ENCODE measurements at regions not wholly inside any gene's neighbourhood (a gene's known extent, or its start where the extent isn't known, plus 50 kb on each side); places are given as distances from the start of the nearest gene placed in this dataset.
A peak's percentile ranks its signal among the peaks of the same experiment; 100 is the strongest.

GRCh38 chr4:175970072-175970471, 95.6 kb upstream of the WDR17 start:
- Mint-ChIP-seq H3K27ac (no peak overlapping the region), H3K4me3 (no peak overlapping the region), H3K4me1 (no peaks in the 10 kb centered on the region), H3K27me3 (ENCODE audit: low read depth in 3 of 3) (no peaks in the 10 kb centered on the region), H3K36me3 (no peaks in the 10 kb centered on the region), H3K9me3 (peaks cover 0 to 22% (median 9%) of the 10 kb centered on the region in 6 donors)
- DNase-seq: no peak

- Mint-ChIP-seq H3K4me3 (no peak overlapping the region), H3K4me1 (no peaks in the 10 kb centered on the region), H3K27me3 (ENCODE audit: low read depth in 3 of 3) (no peaks in the 10 kb centered on the region), H3K36me3 (no peaks in the 10 kb centered on the region), H3K9me3 (peaks cover 0 to 22% (median 9%) of the 10 kb centered on the region in 6 donors), H3K27ac (no peak overlapping the region)
- no peak for DNase-seq
These were observed 94.9 kb upstream of the WDR17 start for GRCh38 chr4:175970724-175971123.

GRCh38 chr4:175971388-175972179, 94.1 kb upstream of the WDR17 start:
- Mint-ChIP-seq H3K36me3 (no peaks in the 10 kb centered on the region), H3K4me3 (no peak overlapping the region)

GRCh38 chr4:175973027-175973923, 92.4 kb upstream of the WDR17 start:
- H3K9me3 Mint-ChIP-seq: peaks cover 0 to 19% (median 4%) of the 10 kb centered on the region in 6 donors
- H3K36me3 Mint-ChIP-seq: no peaks in the 10 kb centered on the region
- no peaks in the 10 kb centered on the region for H3K4me1 Mint-ChIP-seq
- no peak overlapping the region for H3K27ac Mint-ChIP-seq
- no peak for DNase-seq
- H3K4me3 Mint-ChIP-seq: no peak overlapping the region
- no peaks in the 10 kb centered on the region for H3K27me3 Mint-ChIP-seq (ENCODE audit: low read depth in 3 of 3)

More at GRCh38 chr4:175971388-175972179, 94.1 kb upstream of the WDR17 start:
- Mint-ChIP-seq H3K9me3 (peaks cover 0 to 22% (median 9%) of the 10 kb centered on the region in 6 donors), H3K27ac (no peak overlapping the region), H3K27me3 (ENCODE audit: low read depth in 3 of 3) (no peaks in the 10 kb centered on the region), H3K4me1 (no peaks in the 10 kb centered on the region)
- DNase-seq: no peak

DNA sequence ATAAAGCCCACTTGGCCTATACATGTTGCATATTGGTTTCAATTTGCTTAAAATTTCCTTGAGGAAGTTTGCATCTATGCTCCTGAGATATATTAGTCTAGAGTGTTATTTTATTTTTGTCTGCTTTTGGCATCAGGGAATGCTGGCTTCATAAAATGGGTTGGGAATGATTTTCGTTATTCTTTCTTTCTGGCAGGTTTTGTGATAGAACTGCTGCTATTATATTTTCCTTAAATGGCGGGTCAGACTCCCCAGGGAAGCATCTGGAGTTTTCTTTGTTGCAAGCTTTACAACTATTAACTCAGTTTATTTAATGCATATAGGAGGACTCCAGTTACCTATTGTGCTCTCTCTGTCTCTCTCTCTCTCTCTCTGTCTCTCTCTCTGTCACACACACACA, 82.0 kb upstream of the WDR17 start:
- Mint-ChIP-seq H3K27ac (no peak overlapping the region), H3K4me3 (no peak overlapping the region)
- DNase-seq: no peak

DNA sequence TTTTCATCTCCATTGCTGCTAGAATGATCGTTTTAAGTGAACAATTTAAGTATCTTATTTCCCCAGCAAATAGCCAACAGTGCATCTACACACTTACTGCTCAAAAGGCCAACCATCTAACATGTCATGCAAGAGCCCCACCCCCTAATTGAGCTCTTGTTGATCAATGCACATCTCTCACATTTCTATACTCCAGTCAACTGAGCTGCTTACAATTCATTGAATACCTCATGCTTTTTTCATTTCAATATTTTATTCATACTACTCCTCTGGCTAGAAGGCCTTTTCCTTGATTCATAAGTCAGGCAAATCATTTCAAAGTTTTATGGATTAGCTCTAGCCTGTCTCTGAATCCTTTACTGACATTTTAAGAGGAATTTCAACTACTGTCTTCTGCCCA, 79.0 kb upstream of the WDR17 start:
- peaks cover 0 to 2% (median 1%) of the 10 kb centered on the region in 3 donors for H3K27me3 Mint-ChIP-seq (ENCODE audit: low read depth in 3 of 3)
- H3K9me3 Mint-ChIP-seq: peaks cover 0 to 12% (median 0%) of the 10 kb centered on the region in 6 donors
- H3K4me1 Mint-ChIP-seq: no peaks in the 10 kb centered on the region
- H3K4me3 Mint-ChIP-seq: no peak overlapping the region
- DNase-seq: no peak
- H3K27ac Mint-ChIP-seq: no peak overlapping the region
- H3K36me3 Mint-ChIP-seq: no peaks in the 10 kb centered on the region

More for the DNA sequence above, 82.0 kb upstream of the WDR17 start:
- Mint-ChIP-seq H3K36me3 (no peaks in the 10 kb centered on the region), H3K9me3 (peaks cover 0 to 26% (median 0%) of the 10 kb centered on the region in 6 donors), H3K27me3 (ENCODE audit: low read depth in 3 of 3) (peaks cover 0 to 2% (median 1%) of the 10 kb centered on the region in 3 donors), H3K4me1 (no peaks in the 10 kb centered on the region)

- no peak for DNase-seq
- Mint-ChIP-seq H3K27me3 (ENCODE audit: low read depth in 3 of 3) (peaks cover 0 to 2% (median 1%) of the 10 kb centered on the region in 3 donors), H3K4me1 (no peaks in the 10 kb centered on the region), H3K4me3 (no peak overlapping the region), H3K27ac (no peak overlapping the region), H3K9me3 (peaks cover 0 to 17% (median 1%) of the 10 kb centered on the region in 6 donors), H3K36me3 (no peaks in the 10 kb centered on the region)
These were observed 77.1 kb upstream of the WDR17 start for GRCh38 chr4:175988511-175988910.

DNA sequence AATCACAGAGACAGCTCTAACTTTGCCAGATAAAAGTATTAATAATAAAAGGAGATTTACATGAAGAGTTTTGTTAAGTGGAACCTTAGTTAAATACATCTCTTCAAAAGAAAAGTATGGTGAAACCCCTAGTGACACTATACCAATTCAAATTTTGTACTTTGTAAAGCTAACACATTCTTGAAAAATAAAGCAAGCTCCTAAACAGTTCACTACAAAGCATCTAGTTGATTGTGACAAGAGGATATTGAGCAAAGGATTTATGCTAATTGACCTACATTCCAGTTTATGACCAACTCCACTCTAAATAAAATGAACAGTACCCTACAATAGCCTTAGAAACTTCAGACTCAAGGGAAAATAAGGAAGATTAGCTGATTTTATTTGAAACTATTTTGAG, 69.4 kb upstream of the WDR17 start:
- H3K4me1 Mint-ChIP-seq: no peaks in the 10 kb centered on the region
- no peak overlapping the region for H3K27ac Mint-ChIP-seq
- H3K9me3 Mint-ChIP-seq: peaks cover 0 to 18% (median 6%) of the 10 kb centered on the region in 6 donors
- no peak overlapping the region for H3K4me3 Mint-ChIP-seq
- no peak for DNase-seq
- H3K36me3 Mint-ChIP-seq: no peaks in the 10 kb centered on the region
- peaks cover 3 to 4% (median 4%) of the 10 kb centered on the region in 3 donors for H3K27me3 Mint-ChIP-seq (ENCODE audit: low read depth in 3 of 3)

DNA sequence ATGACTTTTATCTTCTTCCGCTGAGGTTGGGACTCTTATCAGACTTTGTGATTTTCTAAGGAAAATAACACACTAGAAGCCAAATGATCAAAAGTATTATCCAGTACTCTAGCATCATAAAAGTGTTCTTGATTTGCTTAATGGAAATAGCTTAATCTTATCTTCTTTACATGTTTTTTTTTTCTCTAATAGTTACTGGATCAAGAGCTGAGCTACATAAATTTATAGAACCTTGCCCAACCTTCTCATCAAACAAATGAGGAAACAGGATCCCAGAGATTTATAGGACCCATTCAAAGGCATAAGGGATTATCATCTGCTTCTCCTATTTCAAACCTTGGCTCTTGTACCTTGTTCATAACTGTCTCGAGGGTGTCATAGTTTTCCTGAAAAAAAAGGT, 68.3 kb upstream of the WDR17 start:
- H3K4me3 Mint-ChIP-seq: no peak overlapping the region
- peaks cover 3 to 4% (median 4%) of the 10 kb centered on the region in 3 donors for H3K27me3 Mint-ChIP-seq (ENCODE audit: low read depth in 3 of 3)
- H3K9me3 Mint-ChIP-seq: peaks cover 0 to 16% (median 6%) of the 10 kb centered on the region in 6 donors
- no peak for DNase-seq
- no peaks in the 10 kb centered on the region for H3K36me3 Mint-ChIP-seq
- peaks cover 0 to 1% of the 10 kb centered on the region in 2 donors for H3K4me1 Mint-ChIP-seq
- H3K27ac Mint-ChIP-seq: no peak overlapping the region

DNA sequence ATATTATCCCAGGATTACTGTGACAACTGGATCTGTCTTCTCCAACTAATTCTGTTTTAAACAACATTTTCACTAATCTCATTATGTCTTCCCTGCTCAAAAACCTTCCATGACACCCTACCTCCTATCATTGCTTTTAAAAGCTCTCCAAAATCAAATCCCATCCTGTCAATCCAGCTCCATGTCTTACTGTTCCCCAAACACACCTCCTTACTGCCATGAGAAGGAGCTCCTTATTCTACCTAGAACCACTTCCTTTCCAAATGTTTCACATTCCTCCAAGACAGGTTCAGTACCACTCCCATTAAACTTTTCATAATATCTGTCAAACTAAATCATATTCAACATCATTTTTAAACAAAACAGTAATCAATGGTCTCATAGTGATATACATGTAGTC, 66.9 kb upstream of the WDR17 start:
- Mint-ChIP-seq H3K27ac (no peak overlapping the region), H3K4me1 (peaks cover 0 to 4% of the 10 kb centered on the region in 2 donors), H3K9me3 (peaks cover 0 to 14% (median 8%) of the 10 kb centered on the region in 6 donors), H3K36me3 (no peaks in the 10 kb centered on the region), H3K27me3 (ENCODE audit: low read depth in 3 of 3) (peaks cover 4 to 10% (median 6%) of the 10 kb centered on the region in 3 donors), H3K4me3 (no peak overlapping the region)
- DNase-seq: no peak

DNA sequence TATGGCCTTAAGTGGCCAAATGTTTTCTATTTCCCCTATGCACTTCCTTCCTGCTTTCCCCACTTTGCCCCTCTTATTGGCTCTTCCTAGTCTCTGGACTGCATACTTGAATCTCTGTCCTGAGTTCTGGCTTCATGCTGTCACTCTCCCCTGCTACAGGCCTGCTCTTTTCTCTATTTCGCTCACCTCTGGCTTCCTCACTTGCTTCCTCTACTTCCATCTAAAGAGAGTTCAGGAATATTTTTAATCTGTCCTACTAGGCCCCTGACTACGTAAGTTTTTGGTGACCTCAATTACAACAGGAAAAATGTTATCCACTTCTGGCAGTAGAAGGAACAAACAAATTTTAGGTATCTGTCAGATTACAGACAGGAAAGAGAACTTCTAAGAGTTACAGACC, 65.7 kb upstream of the WDR17 start:
- Mint-ChIP-seq H3K9me3 (peaks cover 0 to 14% (median 8%) of the 10 kb centered on the region in 6 donors), H3K4me1 (peaks cover 0 to 4% of the 10 kb centered on the region in 2 donors), H3K27ac (no peak overlapping the region), H3K4me3 (no peak overlapping the region), H3K36me3 (no peaks in the 10 kb centered on the region), H3K27me3 (ENCODE audit: low read depth in 3 of 3) (peaks cover 4 to 10% (median 6%) of the 10 kb centered on the region in 3 donors)
- no peak for DNase-seq

GRCh38 chr4:176001151-176002006, 64.3 kb upstream of the WDR17 start:
- Mint-ChIP-seq H3K27me3 (ENCODE audit: low read depth in 3 of 3) (peaks cover 5 to 10% (median 6%) of the 10 kb centered on the region in 3 donors), H3K4me3 (peak overlapping the region in 2 of 5 donors; percentile 18 to 49), H3K27ac (no peak overlapping the region), H3K36me3 (no peaks in the 10 kb centered on the region), H3K9me3 (peaks cover 0 to 17% (median 8%) of the 10 kb centered on the region in 6 donors), H3K4me1 (peaks cover 0 to 4% of the 10 kb centered on the region in 2 donors)
- no peak for DNase-seq

- Mint-ChIP-seq H3K9me3 (peaks cover 0 to 17% (median 8%) of the 10 kb centered on the region in 6 donors), H3K4me1 (peaks cover 0 to 4% of the 10 kb centered on the region in 2 donors), H3K36me3 (no peaks in the 10 kb centered on the region), H3K4me3 (peak overlapping the region in 3 of 5 donors; percentile 63 to 71 (median 67)), H3K27ac (no peak overlapping the region), H3K27me3 (ENCODE audit: low read depth in 3 of 3) (peaks cover 5 to 10% (median 6%) of the 10 kb centered on the region in 3 donors)
- DNase-seq: no peak
These were observed 63.5 kb upstream of the WDR17 start for GRCh38 chr4:176002007-176002613.
